ENCODE measurements at regions not wholly inside any gene's neighbourhood (a gene's known extent, or its start where the extent isn't known, plus 50 kb on each side); places are given as distances from the start of the nearest gene placed in this dataset.

- no peaks in the 10 kb centered on the region for H3K4me1 ChIP-seq (ENCODE audit: control insufficient read depth in 4 of 4, insufficient read depth in 4 of 4, low read length in 3 of 4)
- no peak overlapping the region for H3K9ac ChIP-seq (ENCODE audit: low read depth in 1 of 2, low read length in 2 of 2)
- no peaks in the 10 kb centered on the region for H3K36me3 ChIP-seq (ENCODE audit: control insufficient read depth in 4 of 4, insufficient read depth in 3 of 4, low read depth in 1 of 4, low read length in 3 of 4)
- no peaks in the 10 kb centered on the region for H3K9me3 ChIP-seq (ENCODE audit: control insufficient read depth in 4 of 4, low read length in 3 of 4)
- H3K27ac ChIP-seq (ENCODE audit: low read depth in 1 of 2, low read length in 2 of 2): no peak overlapping the region
- H3K4me3 ChIP-seq (ENCODE audit: low read depth in 1 of 3, low read length in 3 of 3): no peak overlapping the region
- no peak for DNase-seq (ENCODE audit: low spot score)
- 59% methylated on average over 2 of the region's 2 CpGs for WGBS
- H3K27me3 ChIP-seq (ENCODE audit: control insufficient read depth in 4 of 4, insufficient read depth in 4 of 4, low read length in 3 of 4): no peaks in the 10 kb centered on the region
- TF ChIP-seq, protein P1, sequence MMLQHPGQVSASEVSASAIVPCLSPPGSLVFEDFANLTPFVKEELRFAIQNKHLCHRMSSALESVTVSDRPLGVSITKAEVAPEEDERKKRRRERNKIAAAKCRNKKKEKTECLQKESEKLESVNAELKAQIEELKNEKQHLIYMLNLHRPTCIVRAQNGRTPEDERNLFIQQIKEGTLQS (IDR thresholded peaks at IDR 0.05): no peak
- TF ChIP-seq RAD21 (IDR thresholded peaks at IDR 0.05): no peak
- no peak for TF ChIP-seq EGR1 (IDR thresholded peaks at IDR 0.05; ENCODE audit: low read depth in 2 of 2)
- TF ChIP-seq, protein P2, sequence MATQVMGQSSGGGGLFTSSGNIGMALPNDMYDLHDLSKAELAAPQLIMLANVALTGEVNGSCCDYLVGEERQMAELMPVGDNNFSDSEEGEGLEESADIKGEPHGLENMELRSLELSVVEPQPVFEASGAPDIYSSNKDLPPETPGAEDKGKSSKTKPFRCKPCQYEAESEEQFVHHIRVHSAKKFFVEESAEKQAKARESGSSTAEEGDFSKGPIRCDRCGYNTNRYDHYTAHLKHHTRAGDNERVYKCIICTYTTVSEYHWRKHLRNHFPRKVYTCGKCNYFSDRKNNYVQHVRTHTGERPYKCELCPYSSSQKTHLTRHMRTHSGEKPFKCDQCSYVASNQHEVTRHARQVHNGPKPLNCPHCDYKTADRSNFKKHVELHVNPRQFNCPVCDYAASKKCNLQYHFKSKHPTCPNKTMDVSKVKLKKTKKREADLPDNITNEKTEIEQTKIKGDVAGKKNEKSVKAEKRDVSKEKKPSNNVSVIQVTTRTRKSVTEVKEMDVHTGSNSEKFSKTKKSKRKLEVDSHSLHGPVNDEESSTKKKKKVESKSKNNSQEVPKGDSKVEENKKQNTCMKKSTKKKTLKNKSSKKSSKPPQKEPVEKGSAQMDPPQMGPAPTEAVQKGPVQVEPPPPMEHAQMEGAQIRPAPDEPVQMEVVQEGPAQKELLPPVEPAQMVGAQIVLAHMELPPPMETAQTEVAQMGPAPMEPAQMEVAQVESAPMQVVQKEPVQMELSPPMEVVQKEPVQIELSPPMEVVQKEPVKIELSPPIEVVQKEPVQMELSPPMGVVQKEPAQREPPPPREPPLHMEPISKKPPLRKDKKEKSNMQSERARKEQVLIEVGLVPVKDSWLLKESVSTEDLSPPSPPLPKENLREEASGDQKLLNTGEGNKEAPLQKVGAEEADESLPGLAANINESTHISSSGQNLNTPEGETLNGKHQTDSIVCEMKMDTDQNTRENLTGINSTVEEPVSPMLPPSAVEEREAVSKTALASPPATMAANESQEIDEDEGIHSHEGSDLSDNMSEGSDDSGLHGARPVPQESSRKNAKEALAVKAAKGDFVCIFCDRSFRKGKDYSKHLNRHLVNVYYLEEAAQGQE (IDR thresholded peaks at IDR 0.05): no peak
- no peak for TF ChIP-seq ZBTB33 (IDR thresholded peaks at IDR 0.05)
- TF ChIP-seq, protein P3, sequence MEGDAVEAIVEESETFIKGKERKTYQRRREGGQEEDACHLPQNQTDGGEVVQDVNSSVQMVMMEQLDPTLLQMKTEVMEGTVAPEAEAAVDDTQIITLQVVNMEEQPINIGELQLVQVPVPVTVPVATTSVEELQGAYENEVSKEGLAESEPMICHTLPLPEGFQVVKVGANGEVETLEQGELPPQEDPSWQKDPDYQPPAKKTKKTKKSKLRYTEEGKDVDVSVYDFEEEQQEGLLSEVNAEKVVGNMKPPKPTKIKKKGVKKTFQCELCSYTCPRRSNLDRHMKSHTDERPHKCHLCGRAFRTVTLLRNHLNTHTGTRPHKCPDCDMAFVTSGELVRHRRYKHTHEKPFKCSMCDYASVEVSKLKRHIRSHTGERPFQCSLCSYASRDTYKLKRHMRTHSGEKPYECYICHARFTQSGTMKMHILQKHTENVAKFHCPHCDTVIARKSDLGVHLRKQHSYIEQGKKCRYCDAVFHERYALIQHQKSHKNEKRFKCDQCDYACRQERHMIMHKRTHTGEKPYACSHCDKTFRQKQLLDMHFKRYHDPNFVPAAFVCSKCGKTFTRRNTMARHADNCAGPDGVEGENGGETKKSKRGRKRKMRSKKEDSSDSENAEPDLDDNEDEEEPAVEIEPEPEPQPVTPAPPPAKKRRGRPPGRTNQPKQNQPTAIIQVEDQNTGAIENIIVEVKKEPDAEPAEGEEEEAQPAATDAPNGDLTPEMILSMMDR (IDR thresholded peaks at IDR 0.05; ENCODE audit: low read depth, low read length, missing input control): no peak
- TF ChIP-seq MAX (IDR thresholded peaks at IDR 0.05): no peak
- no peak for TF ChIP-seq FOXA1 (IDR thresholded peaks at IDR 0.05)
Measured at GRCh38 chr1:104082221-104082620, 332.5 kb downstream of the AMY1C start.

DNA sequence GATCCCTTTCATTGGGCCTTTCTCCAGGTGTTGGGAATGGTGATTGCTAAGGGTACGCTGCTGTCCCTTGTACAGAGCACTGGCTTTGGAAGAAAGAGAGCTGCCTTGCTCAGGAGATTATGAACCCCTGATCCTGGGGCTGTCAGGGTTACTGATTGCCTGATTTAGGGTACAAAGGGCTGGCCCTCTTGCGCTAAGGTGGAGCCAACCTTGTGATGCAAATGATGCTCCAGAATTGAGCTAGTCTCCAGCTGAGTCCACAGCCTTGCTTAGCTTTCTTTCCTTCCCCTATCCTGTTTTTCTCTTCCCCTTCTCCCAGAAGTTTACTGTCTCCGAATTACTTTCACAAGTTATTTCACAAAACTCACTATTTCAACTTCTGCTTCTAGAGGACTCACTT is 334.7 kb downstream of the AMY1C start:
- no peaks in the 10 kb centered on the region for H3K4me1 ChIP-seq (ENCODE audit: control insufficient read depth in 4 of 4, insufficient read depth in 4 of 4, low read length in 3 of 4)
- no peak for TF ChIP-seq SP1 (IDR thresholded peaks at IDR 0.05)
- no peak for TF ChIP-seq YY1 (IDR thresholded peaks at IDR 0.05)
- H3K4me3 ChIP-seq (ENCODE audit: low read depth in 1 of 3, low read length in 3 of 3): no peak overlapping the region
- H3K9ac ChIP-seq (ENCODE audit: low read depth in 1 of 2, low read length in 2 of 2): no peak overlapping the region
- no peaks in the 10 kb centered on the region for H3K36me3 ChIP-seq (ENCODE audit: control insufficient read depth in 4 of 4, insufficient read depth in 3 of 4, low read depth in 1 of 4, low read length in 3 of 4)
- H3K27me3 ChIP-seq (ENCODE audit: control insufficient read depth in 4 of 4, insufficient read depth in 4 of 4, low read length in 3 of 4): no peaks in the 10 kb centered on the region
- no peak for DNase-seq (ENCODE audit: low spot score)
- no peaks in the 10 kb centered on the region for H3K9me3 ChIP-seq (ENCODE audit: control insufficient read depth in 4 of 4, low read length in 3 of 4)
- 63% methylated on average over 3 of the region's 3 CpGs for WGBS
- H3K27ac ChIP-seq (ENCODE audit: low read depth in 1 of 2, low read length in 2 of 2): no peak overlapping the region

DNA sequence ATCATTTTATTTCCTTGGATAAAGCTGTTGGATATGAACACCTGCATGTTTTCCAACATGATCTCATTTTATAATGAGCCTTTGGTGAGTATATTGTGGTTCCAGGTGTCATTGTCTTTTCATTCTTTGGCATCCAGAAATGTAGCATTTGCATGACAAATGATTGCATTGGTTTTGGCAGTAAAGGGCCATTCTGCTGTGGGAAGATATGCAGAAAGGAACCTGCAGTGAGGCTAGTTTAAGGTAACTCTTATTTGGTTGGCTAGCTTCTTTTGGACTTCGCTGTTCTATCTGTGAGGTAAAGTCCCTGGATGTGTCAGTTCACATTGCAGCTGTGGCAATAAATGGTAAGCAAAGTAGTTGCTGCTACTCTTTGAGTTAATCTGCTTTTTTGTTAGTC is 343.0 kb downstream of the AMY1C start:
- Histone ChIP-seq H3K4me1 (ENCODE audit: control insufficient read depth in 4 of 4, insufficient read depth in 4 of 4, low read length in 3 of 4) (no peaks in the 10 kb centered on the region), H3K4me3 (ENCODE audit: low read depth in 1 of 3, low read length in 3 of 3) (no peak overlapping the region), H3K36me3 (ENCODE audit: control insufficient read depth in 4 of 4, insufficient read depth in 3 of 4, low read depth in 1 of 4, low read length in 3 of 4) (no peaks in the 10 kb centered on the region), H3K27ac (ENCODE audit: low read depth in 1 of 2, low read length in 2 of 2) (no peak overlapping the region), H3K9ac (ENCODE audit: low read depth in 1 of 2, low read length in 2 of 2) (no peak overlapping the region), H3K9me3 (ENCODE audit: control insufficient read depth in 4 of 4, low read length in 3 of 4) (peaks cover 0 to 1% (median 0%) of the 10 kb centered on the region in 4 donors), H3K27me3 (ENCODE audit: control insufficient read depth in 4 of 4, insufficient read depth in 4 of 4, low read length in 3 of 4) (no peaks in the 10 kb centered on the region)
- no peak for DNase-seq (ENCODE audit: low spot score)
- no peak for TF ChIP-seq RAD21 (IDR thresholded peaks at IDR 0.05)
- no peak for TF ChIP-seq NR2F2 (IDR thresholded peaks at IDR 0.05)
- no peak for TF ChIP-seq FOXA2 (IDR thresholded peaks at IDR 0.05)
- TF ChIP-seq EGR1 (IDR thresholded peaks at IDR 0.05; ENCODE audit: low read depth in 2 of 2): no peak
- 69% methylated on average over 1 of the region's 1 CpG for WGBS

Measured in liver (tissue), 8 donors.